ENCODE measurements at regions not wholly inside any gene's neighbourhood (a gene's known extent, or its start where the extent isn't known, plus 50 kb on each side); places are given as distances from the start of the nearest gene placed in this dataset.
"Not testable (repeated sequence)": the region's sequence is repeated elsewhere in the genome, so short reads cannot be mapped to it uniquely, and the experiment has no call there.

GRCh38 chr5:54404568-54404967 lies 50.9 kb upstream of the HSPB3 start:
- no peak overlapping the region for H3K4me3 ChIP-seq (ENCODE audit: low read depth, low read length)
- TF ChIP-seq, protein P1, sequence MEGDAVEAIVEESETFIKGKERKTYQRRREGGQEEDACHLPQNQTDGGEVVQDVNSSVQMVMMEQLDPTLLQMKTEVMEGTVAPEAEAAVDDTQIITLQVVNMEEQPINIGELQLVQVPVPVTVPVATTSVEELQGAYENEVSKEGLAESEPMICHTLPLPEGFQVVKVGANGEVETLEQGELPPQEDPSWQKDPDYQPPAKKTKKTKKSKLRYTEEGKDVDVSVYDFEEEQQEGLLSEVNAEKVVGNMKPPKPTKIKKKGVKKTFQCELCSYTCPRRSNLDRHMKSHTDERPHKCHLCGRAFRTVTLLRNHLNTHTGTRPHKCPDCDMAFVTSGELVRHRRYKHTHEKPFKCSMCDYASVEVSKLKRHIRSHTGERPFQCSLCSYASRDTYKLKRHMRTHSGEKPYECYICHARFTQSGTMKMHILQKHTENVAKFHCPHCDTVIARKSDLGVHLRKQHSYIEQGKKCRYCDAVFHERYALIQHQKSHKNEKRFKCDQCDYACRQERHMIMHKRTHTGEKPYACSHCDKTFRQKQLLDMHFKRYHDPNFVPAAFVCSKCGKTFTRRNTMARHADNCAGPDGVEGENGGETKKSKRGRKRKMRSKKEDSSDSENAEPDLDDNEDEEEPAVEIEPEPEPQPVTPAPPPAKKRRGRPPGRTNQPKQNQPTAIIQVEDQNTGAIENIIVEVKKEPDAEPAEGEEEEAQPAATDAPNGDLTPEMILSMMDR (IDR thresholded peaks at IDR 0.05; ENCODE audit: low read depth, low read length, missing control alignments) = no peak
- in situ Hi-C loops (cut with HindIII; ENCODE audit: low sequenced_read_pairs) = no loop called here
- no peak for DNase-seq (ENCODE audit: low read depth)

GRCh38 chr5:54403885-54404416 lies 51.5 kb upstream of the HSPB3 start:
- in situ Hi-C loops (cut with HindIII; ENCODE audit: low sequenced_read_pairs) = no loop called here
- no peak for DNase-seq (ENCODE audit: low read depth)
- TF ChIP-seq, protein P1 (IDR thresholded peaks at IDR 0.05; ENCODE audit: low read depth, low read length, missing control alignments) = no peak
- H3K4me3 ChIP-seq (ENCODE audit: low read depth, low read length) = no peak overlapping the region

GRCh38 chr5:54403121-54403520 lies 52.4 kb upstream of the HSPB3 start:
- DNase-seq (ENCODE audit: low read depth) = no peak
- TF ChIP-seq, protein P1 (IDR thresholded peaks at IDR 0.05; ENCODE audit: low read depth, low read length, missing control alignments) = no peak
- no peak overlapping the region for H3K4me3 ChIP-seq (ENCODE audit: low read depth, low read length)
- in situ Hi-C loops (cut with HindIII; ENCODE audit: low sequenced_read_pairs) = no loop called here

DNA sequence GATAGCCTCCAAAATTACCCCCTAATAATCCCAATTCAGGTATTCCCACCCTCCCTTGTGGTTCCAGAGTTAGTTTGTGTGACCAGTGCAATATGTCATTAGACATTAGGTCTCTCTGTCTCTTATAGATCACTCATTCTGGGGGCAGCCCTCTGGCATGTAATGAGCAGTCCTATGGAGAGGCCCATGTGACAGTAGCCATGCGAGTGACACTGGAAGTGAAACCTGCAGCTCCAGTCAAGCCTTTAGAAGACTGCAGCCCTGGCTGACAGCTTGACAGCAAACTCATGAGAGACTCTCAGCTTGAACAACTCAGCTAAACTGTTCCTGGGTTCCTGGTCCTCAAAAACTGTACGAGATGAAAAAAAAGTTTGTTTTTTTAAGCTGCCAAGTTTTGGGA lies 54.0 kb upstream of the HSPB3 start:
- H3K4me3 ChIP-seq (ENCODE audit: low read depth, low read length) = no peak overlapping the region
- TF ChIP-seq, protein P1 (IDR thresholded peaks at IDR 0.05; ENCODE audit: low read depth, low read length, missing control alignments) = no peak
- in situ Hi-C loops (cut with HindIII; ENCODE audit: low sequenced_read_pairs) = no loop called here
- no peak for DNase-seq (ENCODE audit: low read depth)

GRCh38 chr5:54398191-54398590 lies 57.3 kb upstream of the HSPB3 start:
- no peak overlapping the region for H3K4me3 ChIP-seq (ENCODE audit: low read depth, low read length)
- DNase-seq (ENCODE audit: low read depth) = no peak
- TF ChIP-seq, protein P1 (IDR thresholded peaks at IDR 0.05; ENCODE audit: low read depth, low read length, missing control alignments) = no peak
- in situ Hi-C loops (cut with HindIII; ENCODE audit: low sequenced_read_pairs) = no loop called here

- DNase-seq (ENCODE audit: low read depth) = no peak
- TF ChIP-seq, protein P1 (IDR thresholded peaks at IDR 0.05; ENCODE audit: low read depth, low read length, missing control alignments) = no peak
- in situ Hi-C loops (cut with HindIII; ENCODE audit: low sequenced_read_pairs) = no loop called here
- no peak overlapping the region for H3K4me3 ChIP-seq (ENCODE audit: low read depth, low read length)
Observed at GRCh38 chr5:54397420-54397819, 58.1 kb upstream of the HSPB3 start.

- in situ Hi-C loops (cut with HindIII; ENCODE audit: low sequenced_read_pairs); DNase-seq (ENCODE audit: low read depth); H3K4me3 ChIP-seq (ENCODE audit: low read depth, low read length): not testable (repeated sequence)
Observed at GRCh38 chr5:54393007-54393406, 62.5 kb upstream of the HSPB3 start.

Data from astrocyte of the cerebellum (primary cell).